ENCODE measurements at regions not wholly inside any gene's neighbourhood (a gene's known extent, or its start where the extent isn't known, plus 50 kb on each side); places are given as distances from the start of the nearest gene placed in this dataset.

DNA sequence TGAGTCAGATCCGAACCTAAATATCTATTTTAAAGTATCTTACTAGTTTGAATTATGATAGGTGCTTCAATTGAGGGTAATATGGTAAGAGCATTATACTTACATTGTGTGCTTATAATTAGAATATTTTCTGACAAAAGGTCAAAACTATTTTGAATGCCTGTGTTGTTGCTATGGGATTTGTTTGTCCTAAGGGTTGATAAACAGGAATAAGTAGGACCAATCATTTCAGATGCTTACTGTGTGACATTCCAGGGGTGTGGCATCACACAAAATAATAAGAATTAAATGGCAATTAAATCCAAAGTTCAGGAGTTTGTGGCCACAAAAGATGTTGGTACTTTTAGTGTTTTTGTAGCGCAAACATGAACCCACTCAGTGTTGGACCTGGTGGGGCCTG is 256.2 kb upstream of the DDHD1 start:
- TF ChIP-seq, protein P1, sequence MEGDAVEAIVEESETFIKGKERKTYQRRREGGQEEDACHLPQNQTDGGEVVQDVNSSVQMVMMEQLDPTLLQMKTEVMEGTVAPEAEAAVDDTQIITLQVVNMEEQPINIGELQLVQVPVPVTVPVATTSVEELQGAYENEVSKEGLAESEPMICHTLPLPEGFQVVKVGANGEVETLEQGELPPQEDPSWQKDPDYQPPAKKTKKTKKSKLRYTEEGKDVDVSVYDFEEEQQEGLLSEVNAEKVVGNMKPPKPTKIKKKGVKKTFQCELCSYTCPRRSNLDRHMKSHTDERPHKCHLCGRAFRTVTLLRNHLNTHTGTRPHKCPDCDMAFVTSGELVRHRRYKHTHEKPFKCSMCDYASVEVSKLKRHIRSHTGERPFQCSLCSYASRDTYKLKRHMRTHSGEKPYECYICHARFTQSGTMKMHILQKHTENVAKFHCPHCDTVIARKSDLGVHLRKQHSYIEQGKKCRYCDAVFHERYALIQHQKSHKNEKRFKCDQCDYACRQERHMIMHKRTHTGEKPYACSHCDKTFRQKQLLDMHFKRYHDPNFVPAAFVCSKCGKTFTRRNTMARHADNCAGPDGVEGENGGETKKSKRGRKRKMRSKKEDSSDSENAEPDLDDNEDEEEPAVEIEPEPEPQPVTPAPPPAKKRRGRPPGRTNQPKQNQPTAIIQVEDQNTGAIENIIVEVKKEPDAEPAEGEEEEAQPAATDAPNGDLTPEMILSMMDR (IDR thresholded peaks at IDR 0.05), result no peak
- no peak for TF ChIP-seq POLR2A (IDR thresholded peaks at IDR 0.05)

All from thyroid gland (tissue), 4 donors.